Activated CD8-positive, alpha-beta memory T cell treated with anti-CD3 and anti-CD28 coated beads for 1 hour (primary cell): ENCODE measurements at regions not wholly inside any gene's neighbourhood (a gene's known extent, or its start where the extent isn't known, plus 50 kb on each side); places are given as distances from the start of the nearest gene placed in this dataset.

ENCODE experiments used
- DNase-seq, 2 donors: peaks; one replicate each; pipeline ENCODE4 v3.0.0-alpha.2; 2020; ENCODE audit warnings: low read depth in 1 of 2; ENCODE audit errors: extremely low read depth in 1 of 2

DNA sequence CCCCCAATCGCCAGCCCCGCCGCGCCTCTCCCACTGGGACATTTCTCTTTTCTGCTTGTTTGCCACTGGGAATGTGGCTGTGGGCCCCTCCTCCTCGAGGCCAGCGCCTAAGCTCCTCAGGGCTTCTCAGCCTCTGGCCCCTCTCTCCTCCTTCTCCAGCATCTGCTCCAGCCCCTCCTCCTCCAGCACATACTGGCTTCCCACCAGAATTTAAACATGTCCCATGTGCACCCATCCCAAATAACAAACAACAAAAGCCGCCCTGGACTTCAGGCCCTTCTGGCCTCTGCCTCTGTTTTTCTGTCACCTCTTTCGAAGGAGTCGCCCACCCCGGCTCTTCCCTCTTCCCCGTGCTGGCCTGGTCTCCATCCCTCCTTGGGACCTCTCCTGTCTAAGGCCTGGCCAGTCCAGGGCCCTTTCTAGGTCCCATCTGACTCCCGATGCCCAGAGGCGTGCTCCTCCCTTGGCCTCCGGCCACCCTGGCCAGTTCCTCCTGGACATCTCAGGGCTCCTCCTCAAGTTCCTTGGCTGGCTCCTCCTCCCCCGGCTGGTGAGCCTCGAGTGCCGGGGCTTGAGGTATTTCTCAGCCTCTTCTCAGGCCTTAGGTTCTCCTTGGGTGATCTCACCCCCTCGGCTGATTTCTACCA, 94.6 kb upstream of the SLC6A6 start:
- DNase-seq, result no peak

DNA sequence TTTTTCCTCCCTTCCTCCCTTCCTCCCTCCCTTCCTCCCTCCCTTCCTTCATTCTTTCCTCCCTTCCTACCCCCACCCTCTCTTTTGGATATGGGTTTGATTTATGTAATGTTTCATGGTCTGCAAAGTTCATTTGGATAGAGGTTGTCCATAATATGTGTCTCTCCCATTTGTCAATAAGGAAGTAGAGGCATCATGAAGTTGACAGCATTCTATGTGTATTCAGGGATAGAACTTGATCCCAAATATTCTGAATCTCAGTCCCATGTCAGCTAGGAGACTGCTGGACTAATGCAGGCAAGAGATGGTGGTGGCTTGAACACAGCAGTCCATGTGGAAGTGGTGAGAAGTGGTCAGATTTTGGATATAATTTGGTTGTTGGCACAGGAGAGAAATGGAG, 90.7 kb upstream of the SLC6A6 start:
- DNase-seq, result no peak

- DNase-seq, result no peak
Measured at GRCh38 chr3:14312375-14312774, 90.0 kb upstream of the SLC6A6 start.

- DNase-seq, result no peak
Measured at GRCh38 chr3:14317057-14317553, 85.3 kb upstream of the SLC6A6 start.

DNA sequence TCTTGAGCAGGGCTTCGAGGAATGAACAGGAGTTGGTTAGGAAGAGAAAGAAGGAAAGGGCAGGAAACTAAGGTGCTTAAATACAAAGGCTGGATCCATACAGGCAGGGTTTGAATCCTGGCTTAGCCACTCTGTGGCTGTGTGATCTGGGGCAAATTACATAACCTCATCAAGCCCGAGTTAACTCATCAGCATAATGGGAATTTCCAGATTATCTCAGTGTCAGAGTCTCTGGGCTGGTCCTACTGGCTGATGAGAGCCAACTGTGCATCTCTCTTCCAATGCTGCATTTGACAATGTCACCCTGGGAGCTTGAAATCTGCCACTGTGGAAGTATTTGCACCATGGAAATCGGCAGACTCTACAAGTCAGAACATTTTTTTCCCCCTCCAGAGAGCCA, 83.8 kb upstream of the SLC6A6 start:
- no peak for DNase-seq

DNA sequence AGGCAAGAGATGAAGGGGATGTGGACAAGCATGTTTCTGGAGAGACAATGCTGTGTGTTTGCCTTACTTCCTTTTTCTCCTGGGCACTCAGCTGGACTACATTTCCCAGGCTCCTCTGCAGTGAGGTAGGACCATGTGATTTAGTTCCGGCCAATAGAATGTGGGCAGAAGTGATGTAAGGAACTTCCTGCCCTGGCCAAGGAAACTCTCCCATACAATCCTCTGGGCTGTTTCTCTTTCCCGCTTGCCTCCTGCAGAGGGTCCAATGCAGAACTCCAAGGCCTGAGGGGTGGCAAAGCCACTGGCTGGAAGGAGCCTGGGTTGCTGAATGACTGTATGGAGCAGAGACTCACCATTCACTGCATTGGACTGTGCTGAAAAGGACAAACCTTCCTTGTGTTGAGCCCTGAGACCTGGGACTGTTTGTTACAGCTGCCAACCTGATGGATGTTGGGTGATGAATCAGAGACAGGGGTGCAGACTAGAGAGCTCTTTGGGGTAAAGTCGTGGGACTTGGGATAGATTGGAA, 82.7 kb upstream of the SLC6A6 start:
- DNase-seq, result no peak

DNA sequence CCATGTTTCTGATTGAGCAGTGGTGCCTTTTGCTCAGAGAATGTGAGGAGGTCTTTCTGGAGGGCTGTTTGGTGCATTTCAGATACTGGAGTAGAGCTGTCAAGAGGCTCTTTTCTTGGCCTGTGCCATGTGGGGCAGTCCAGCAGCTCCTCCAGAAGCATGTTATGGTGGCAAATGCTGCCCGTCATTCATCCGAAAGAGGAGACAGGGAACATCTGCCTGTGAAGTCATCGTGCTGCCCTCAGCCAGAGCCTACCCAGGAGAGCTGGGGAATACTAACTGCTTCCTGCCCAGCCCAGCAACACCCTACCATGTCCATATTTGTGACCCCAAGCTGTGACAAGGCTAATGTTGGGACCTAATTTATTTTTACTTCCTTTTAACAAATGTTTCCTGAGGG, 82.2 kb upstream of the SLC6A6 start:
- no peak for DNase-seq

DNA sequence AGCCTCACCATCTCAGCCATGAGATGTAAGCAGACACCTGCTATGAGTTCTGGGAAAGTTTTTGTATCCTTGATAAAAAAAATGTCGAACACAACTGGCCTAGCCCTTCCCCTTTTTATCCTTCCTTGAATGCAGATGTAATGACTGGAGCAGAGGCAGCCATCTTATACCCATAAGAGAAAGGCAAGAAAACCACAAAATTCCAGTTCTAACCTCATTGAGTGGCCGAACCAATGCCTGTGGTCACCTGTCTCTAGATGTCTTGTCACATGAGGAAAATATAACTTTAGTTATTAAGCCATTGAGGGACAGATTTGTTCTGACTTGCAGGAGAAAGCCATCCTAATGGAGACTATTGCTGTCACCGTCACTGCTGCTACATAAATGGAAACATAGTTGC, 80.4 kb upstream of the SLC6A6 start:
- no peak for DNase-seq

- no peak for DNase-seq
Measured at GRCh38 chr3:14322667-14323295, 79.6 kb upstream of the SLC6A6 start.

DNA sequence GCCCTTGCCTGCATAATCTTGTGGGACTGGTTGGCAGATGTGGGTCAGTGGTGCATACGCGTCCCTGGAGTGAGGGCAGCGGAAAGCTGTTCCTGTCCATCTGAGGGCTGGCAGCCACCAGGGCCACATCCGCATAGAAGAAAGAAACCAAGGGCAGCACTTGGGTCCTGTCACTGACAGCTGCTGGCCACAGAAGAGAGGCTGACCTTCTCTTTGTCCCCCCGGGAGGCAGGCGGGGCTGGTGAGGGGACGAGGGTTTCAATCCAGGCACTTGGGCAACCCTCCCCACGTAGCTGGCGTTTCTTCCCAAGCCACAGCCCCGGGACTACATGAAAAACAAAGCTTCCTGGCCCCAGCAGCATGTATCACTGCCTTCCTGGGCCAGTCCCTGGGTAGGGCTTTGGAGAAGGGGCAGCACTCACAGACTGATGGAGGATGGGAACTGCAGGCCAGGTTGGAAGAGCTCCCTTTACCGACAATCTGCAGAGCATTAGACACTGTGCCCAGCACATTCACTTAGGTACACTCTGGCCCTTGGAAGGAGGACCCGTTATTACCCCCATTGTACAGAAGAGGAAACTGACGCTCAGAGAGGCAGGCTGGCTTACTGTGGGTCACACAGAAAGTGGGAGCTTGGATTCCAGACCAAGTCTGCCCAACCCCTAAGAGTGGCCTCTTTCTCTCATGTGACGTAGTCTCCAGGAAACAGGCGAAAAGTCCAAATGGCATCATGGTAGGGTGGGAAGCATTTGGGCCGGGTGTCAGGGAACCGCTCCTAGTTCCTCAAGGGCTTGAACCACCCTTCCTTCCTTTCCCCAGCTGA, 78.8 kb upstream of the SLC6A6 start:
- no peak for DNase-seq

DNA sequence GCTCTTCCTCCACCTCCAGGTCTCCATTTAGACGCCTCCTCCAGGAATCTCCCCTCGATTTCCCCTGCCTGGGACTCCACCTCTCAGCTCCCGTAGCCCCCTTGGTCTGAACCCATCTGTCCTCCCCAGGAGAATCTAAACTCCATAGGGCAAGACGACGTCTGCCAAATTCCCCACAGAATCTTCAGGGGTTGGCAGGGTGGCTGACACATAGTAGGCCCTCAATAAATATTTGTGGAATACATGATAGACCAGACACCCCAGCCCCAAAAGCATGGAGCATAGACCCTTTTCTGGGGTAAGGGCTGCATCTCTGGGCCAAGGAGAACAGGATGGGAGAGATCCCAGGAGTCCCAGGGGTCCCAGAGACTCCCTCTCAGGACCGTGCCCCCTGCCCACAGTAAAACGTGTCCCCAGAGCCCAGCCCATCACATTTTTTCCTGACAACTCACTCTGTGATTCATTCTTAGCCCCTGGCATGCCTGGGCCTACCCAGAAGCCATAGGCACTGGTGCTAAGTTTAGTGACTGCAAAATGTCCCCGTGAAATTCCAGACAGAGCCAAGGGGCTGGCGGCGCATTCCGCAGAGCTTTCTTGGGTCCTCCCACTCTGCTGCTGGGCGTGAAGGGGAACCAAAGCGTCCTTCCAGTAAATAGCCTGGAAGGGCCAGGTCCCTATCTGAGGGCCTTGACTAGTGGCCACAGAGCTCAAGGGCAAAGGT, 78.0 kb upstream of the SLC6A6 start:
- DNase-seq, result no peak

GRCh38 chr3:14328422-14328821, 74.0 kb upstream of the SLC6A6 start:
- DNase-seq, result no peak

- no peak for DNase-seq
Measured at GRCh38 chr3:14329116-14329830, 73.1 kb upstream of the SLC6A6 start.

DNA sequence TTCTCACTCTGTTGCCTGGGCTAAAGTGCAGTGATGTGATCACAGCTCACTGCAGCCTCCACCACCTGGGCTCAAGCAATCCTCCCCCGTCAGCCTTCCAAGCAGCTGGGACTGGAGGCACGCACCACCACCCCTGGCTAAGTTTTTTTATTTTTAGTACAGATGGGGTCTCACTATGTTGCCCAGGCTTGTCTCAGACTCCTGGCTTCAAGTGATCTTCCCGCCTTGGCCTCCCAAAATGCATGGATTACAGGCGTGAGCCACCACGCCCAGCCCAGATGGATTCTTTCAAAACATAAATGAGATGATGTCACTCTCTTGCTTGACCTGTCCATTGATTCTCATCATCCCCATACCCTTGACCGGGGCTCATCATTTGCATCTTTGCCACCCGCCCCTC, 72.6 kb upstream of the SLC6A6 start:
- DNase-seq, result no peak

DNA sequence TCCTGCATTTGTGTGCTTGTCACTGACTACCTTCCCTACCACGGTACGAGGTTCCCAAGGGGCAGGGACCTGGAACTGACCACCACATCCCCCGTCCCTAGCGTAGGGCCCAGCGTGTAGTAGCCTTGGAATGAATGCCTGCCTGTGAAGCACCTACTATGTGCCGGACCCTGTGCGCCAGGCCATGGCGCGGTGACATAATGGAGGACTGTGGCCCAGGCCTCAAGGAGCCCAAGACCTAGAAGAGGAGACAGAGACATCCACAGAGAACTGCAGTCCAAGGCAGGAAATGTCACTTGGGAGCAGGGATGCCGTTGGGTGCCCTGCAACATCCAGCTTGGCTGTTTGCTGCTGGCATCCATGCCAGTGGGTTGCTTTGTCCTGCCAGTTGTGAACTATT, 71.9 kb upstream of the SLC6A6 start:
- DNase-seq, result no peak

GRCh38 chr3:14331251-14331650, 71.2 kb upstream of the SLC6A6 start:
- no peak for DNase-seq

- no peak for DNase-seq
Measured at GRCh38 chr3:14332392-14332791, 70.0 kb upstream of the SLC6A6 start.

- DNase-seq, result no peak
Measured at GRCh38 chr3:14333215-14333614, 69.2 kb upstream of the SLC6A6 start.

DNA sequence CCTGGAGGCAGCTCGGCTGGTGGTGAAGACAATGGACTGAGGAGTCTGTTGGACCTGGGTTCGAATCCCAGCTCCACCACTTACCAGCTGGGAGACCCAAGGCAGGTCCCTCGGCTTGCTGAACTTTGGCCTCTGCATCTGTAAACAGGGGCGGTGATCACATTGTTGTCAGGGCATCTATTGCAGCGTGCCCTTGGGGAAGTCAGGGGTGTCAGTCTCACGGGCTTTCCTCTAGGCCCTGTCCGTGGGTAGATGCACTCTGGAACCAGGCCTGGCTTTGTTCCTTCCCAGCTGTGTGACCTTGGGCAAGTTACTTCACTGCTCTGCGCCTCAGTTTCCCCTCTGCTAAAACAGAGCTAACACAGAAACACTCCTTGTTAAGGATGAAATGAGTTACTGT, 68.8 kb upstream of the SLC6A6 start:
- DNase-seq, result no peak

DNA sequence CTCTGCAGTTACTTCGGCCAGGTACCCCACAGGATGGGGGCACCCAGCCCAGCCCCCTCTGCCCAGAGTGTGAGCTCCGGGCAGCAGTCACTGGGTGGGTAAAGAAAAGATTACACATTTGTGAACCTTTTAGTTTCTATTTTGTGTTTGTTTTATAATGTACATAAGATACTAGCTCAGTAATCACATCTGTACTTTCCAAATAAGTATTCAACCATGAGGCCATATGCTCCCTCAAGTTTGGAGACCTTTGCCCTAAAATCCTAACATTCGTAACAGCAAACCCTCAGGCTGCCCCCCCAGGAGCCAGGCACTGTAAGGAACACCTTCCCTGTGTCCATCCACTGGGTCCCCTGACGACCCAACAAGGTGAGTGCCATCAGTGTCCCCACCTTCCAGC, 68.3 kb upstream of the SLC6A6 start:
- DNase-seq, result no peak
